ENCODE measurements at regions not wholly inside any gene's neighbourhood (a gene's known extent, or its start where the extent isn't known, plus 50 kb on each side); places are given as distances from the start of the nearest gene placed in this dataset.
A peak's percentile ranks its signal among the peaks of the same experiment; 100 is the strongest.

- H3K27me3 ChIP-seq (ENCODE audit: control insufficient read depth in 2 of 2, insufficient read depth in 2 of 2, low read length in 2 of 2), result no peaks in the 10 kb centered on the region
- FAIRE-seq, result no peak
- no peak overlapping the region for H3K4me3 ChIP-seq
- intact Hi-C loops (cut with micrococcal nuclease) (no loop called here), in situ Hi-C loops (cut with MboI) (no loop called here)
- WGBS (ENCODE audit: insufficient coverage, low coverage, missing lambda C conversion rate), result 1% methylated on average over 7 of the region's 7 CpGs
- no peaks in the 10 kb centered on the region for H3K36me3 ChIP-seq (ENCODE audit: control insufficient read depth, insufficient read depth, low read length)
- BruUV-seq (replicated peaks), result no TSS peak
- no peak overlapping the region for H2AFZ ChIP-seq (ENCODE audit: low read depth, low read length)
- no peaks in the 10 kb centered on the region for H3K9me1 ChIP-seq (ENCODE audit: control insufficient read depth, insufficient read depth, low read length)
- no peak overlapping the region for H3K4me2 ChIP-seq (ENCODE audit: insufficient read depth, low read length)
- no peaks in the 10 kb centered on the region for H3K9me3 ChIP-seq (replicated peaks; ENCODE audit: control insufficient read depth, insufficient read depth, low read depth, low read length)
- H3K4me1 ChIP-seq (replicated peaks in 1 of 2; ENCODE audit: control insufficient read depth in 2 of 2, insufficient read depth in 2 of 2, low read length in 2 of 2), result no peaks in the 10 kb centered on the region
- peak; percentile 31; the same call in 1 of the 2 replicates for TF ChIP-seq TEAD4 (IDR thresholded peaks at IDR 0.05; ENCODE audit: low read length)
- TF ChIP-seq TEAD4 (CRISPR knock-in tag; IDR thresholded peaks at IDR 0.05; ENCODE audit: borderline replicate concordance), result no peak
- 0 out of 2 replicates have a peak, but pooled peaks have one; percentile 30 for TF ChIP-seq CBFA2T3 (IDR thresholded peaks at IDR 0.05)
- peak; percentile 50; the same call in 1 of the 2 replicates for TF ChIP-seq TAL1 (IDR thresholded peaks at IDR 0.05)
- no peak for TF ChIP-seq ZNF41 (CRISPR knock-in tag; conservative IDR thresholded peaks at IDR 0.05)
- TF ChIP-seq TCFL5 (CRISPR knock-in tag; conservative IDR thresholded peaks at IDR 0.05), result no peak
- peak; percentile 23; the same call in 1 of the 2 replicates for TF ChIP-seq ARID1B (IDR thresholded peaks at IDR 0.05)
- no peak for ATAC-seq
- ChIA-PET CTCF (ENCODE audit: low intra/inter-chr PET ratio) (no interaction called here), POLR2A (interaction anchor here (0.6 kb wide), 1 partner anchor 25 kb away, joined by 3 read pairs; no protein-coding TSS in a partner anchor)
- no peak overlapping the region for H3K27ac ChIP-seq (ENCODE audit: extremely low read depth, low read depth, low read length)
- no peaks in the 10 kb centered on the region for H4K20me1 ChIP-seq (replicated peaks; ENCODE audit: control insufficient read depth, insufficient read depth, low read length)
- H3K9ac ChIP-seq (ENCODE audit: insufficient read depth in 1 of 2, low read depth in 2 of 2, low read length in 2 of 2), result no peak overlapping the region
- DNase-seq (ENCODE audit: extremely low read depth in 1 of 4, low spot score in 3 of 4), result no peak
- no peaks in the 10 kb centered on the region for H3K79me2 ChIP-seq (ENCODE audit: control insufficient read depth, insufficient read depth, low read length)
Measured at GRCh38 chr11:134923441-134923840, 511.4 kb upstream of the B3GAT1 start.

DNA sequence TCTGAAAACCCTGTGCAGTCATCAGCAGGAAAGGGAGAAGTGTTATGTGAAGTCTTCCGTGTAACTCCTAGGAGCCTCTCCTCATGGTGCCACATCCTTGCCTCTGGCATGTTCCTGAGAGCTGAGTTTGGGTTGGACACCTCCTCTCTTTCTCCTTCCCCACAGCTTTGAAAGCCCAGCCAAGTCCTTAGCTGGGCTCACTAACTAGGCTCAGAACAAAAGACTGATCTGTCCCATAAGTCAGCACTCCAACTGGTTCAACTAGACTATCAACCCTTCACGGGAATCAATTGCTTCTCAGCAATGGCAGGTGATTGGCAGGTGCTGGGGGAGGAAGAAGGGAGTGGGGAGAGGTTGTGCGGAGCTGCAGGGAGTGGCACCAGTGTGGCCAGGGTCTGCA lies 509.9 kb upstream of the B3GAT1 start:
- Histone ChIP-seq H4K20me1 (replicated peaks; ENCODE audit: control insufficient read depth, insufficient read depth, low read length) (no peaks in the 10 kb centered on the region), H3K27ac (ENCODE audit: extremely low read depth, low read depth, low read length) (no peak overlapping the region), H3K4me3 (no peak overlapping the region), H3K9ac (ENCODE audit: insufficient read depth in 1 of 2, low read depth in 2 of 2, low read length in 2 of 2) (no peak overlapping the region), H3K27me3 (ENCODE audit: control insufficient read depth in 2 of 2, insufficient read depth in 2 of 2, low read length in 2 of 2) (no peaks in the 10 kb centered on the region), H3K9me3 (replicated peaks; ENCODE audit: control insufficient read depth, insufficient read depth, low read depth, low read length) (no peaks in the 10 kb centered on the region), H3K4me1 (replicated peaks in 1 of 2; ENCODE audit: control insufficient read depth in 2 of 2, insufficient read depth in 2 of 2, low read length in 2 of 2) (no peaks in the 10 kb centered on the region), H2AFZ (ENCODE audit: low read depth, low read length) (no peak overlapping the region), H3K4me2 (ENCODE audit: insufficient read depth, low read length) (no peak overlapping the region), H3K79me2 (ENCODE audit: control insufficient read depth, insufficient read depth, low read length) (no peaks in the 10 kb centered on the region), H3K9me1 (ENCODE audit: control insufficient read depth, insufficient read depth, low read length) (no peaks in the 10 kb centered on the region), H3K36me3 (ENCODE audit: control insufficient read depth, insufficient read depth, low read length) (no peaks in the 10 kb centered on the region)
- in situ Hi-C loops (cut with MboI), result no loop called here
- ATAC-seq (no peak), FAIRE-seq (no peak), DNase-seq (ENCODE audit: extremely low read depth in 1 of 4, low spot score in 3 of 4) (no peak)
- 3% methylated on average over 3 of the region's 3 CpGs for WGBS (ENCODE audit: insufficient coverage, low coverage, missing lambda C conversion rate)
- intact Hi-C loops (cut with micrococcal nuclease), result no loop called here
- no TSS peak for BruUV-seq (replicated peaks)
- ChIA-PET POLR2A (interaction anchor here (0.6 to 0.7 kb wide), 3 partner anchors 40 to 563 kb away, joined by 3 to 4 read pairs (median 3); no protein-coding TSS in a partner anchor), CTCF (ENCODE audit: low intra/inter-chr PET ratio) (no interaction called here)
- TF ChIP-seq NR2C1 (IDR thresholded peaks at IDR 0.05), result no peak
- TF ChIP-seq NR2C1 (tag; IDR thresholded peaks at IDR 0.05), result no peak
- no peak for TF ChIP-seq ZNF165 (CRISPR knock-in tag; IDR thresholded peaks at IDR 0.05; ENCODE audit: borderline replicate concordance)
- TF ChIP-seq ZFX (CRISPR knock-in tag; IDR thresholded peaks at IDR 0.05), result no peak
- TF ChIP-seq ZNF143 (CRISPR knock-in tag; IDR thresholded peaks at IDR 0.05), result no peak
- TF ChIP-seq, protein P1, sequence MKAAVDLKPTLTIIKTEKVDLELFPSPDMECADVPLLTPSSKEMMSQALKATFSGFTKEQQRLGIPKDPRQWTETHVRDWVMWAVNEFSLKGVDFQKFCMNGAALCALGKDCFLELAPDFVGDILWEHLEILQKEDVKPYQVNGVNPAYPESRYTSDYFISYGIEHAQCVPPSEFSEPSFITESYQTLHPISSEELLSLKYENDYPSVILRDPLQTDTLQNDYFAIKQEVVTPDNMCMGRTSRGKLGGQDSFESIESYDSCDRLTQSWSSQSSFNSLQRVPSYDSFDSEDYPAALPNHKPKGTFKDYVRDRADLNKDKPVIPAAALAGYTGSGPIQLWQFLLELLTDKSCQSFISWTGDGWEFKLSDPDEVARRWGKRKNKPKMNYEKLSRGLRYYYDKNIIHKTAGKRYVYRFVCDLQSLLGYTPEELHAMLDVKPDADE (conservative IDR thresholded peaks at IDR 0.05; ENCODE audit: control insufficient read depth, low read depth, low read length), result no peak
- TF ChIP-seq WHSC1 (IDR thresholded peaks at IDR 0.05; ENCODE audit: low read length), result no peak
- TF ChIP-seq, protein P2, sequence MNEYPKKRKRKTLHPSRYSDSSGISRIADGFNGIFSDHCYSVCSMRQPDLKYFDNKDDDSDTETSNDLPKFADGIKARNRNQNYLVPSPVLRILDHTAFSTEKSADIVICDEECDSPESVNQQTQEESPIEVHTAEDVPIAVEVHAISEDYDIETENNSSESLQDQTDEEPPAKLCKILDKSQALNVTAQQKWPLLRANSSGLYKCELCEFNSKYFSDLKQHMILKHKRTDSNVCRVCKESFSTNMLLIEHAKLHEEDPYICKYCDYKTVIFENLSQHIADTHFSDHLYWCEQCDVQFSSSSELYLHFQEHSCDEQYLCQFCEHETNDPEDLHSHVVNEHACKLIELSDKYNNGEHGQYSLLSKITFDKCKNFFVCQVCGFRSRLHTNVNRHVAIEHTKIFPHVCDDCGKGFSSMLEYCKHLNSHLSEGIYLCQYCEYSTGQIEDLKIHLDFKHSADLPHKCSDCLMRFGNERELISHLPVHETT (CRISPR knock-in tag; conservative IDR thresholded peaks at IDR 0.05 in 1 of 2, IDR thresholded peaks at IDR 0.05 in 1 of 2), result no peak
- no peak for TF ChIP-seq ZNF79 (CRISPR knock-in tag; IDR thresholded peaks at IDR 0.05; ENCODE audit: low read depth)
- no peak for TF ChIP-seq ZNF24 (IDR thresholded peaks at IDR 0.05)
